Bronchial epithelial cell (primary cell): ENCODE measurements at regions not wholly inside any gene's neighbourhood (a gene's known extent, or its start where the extent isn't known, plus 50 kb on each side); places are given as distances from the start of the nearest gene placed in this dataset.

ENCODE experiments used
- DNase-seq: peaks from one replicate; pipeline ENCODE4 v3.0.0-alpha.2; 2010; ENCODE audit warnings: low read depth
- FAIRE-seq: peaks from 2 replicates; lab custom pipeline; 2011; peaks lifted over from hg19 to GRCh38; lab: Jason Lieb, UNC
- H3K27me3 ChIP-seq: 2 replicates; pipeline ENCODE4 v1.5.1; 2011; ENCODE audit warnings: low read length; ENCODE audit not compliant: control insufficient read depth, insufficient read depth
- H3K36me3 ChIP-seq: 2 replicates; pipeline ENCODE4 v1.5.1; 2011; ENCODE audit warnings: low read length; ENCODE audit not compliant: control insufficient read depth, insufficient read depth
- H3K4me3 ChIP-seq: 2 replicates; pipeline ENCODE4 v1.5.1; 2011; ENCODE audit warnings: mild to moderate bottlenecking, low read depth, low read length, control low read depth
- CTCF ChIP-seq: IDR thresholded peaks from 2 replicates; pipeline ENCODE4 v1.5.1; 2011; ENCODE audit warnings: mild to moderate bottlenecking, moderate library complexity, low read length, control low read depth, inconsistent platforms; ENCODE audit not compliant: insufficient read depth, severe bottlenecking

DNA sequence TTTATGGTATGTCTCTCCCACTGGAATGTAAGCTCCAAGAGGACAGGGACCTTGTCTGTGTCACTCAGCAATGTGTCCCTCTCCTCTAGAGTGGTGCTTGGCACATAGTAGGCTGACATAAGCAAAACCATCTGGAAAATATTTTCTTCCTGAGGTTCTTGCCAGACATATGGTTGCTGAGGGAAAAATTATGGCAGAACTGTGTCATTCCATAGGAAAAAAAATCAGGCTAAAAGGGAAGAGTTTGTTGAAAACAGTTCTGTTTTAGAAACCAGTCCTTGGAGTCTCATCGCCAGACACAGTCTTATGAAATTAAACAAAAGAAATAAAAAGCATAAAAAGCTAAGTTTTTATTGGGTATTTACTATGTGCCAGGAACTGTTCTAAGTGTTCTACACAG, 60.9 kb downstream of the RTL9 start:
- Histone ChIP-seq H3K4me3 (no peak overlapping the region), H3K36me3 (no peaks in the 10 kb centered on the region), H3K27me3 (no peaks in the 10 kb centered on the region)
- TF ChIP-seq CTCF, result no peak
- FAIRE-seq (no peak), DNase-seq (no peak)

DNA sequence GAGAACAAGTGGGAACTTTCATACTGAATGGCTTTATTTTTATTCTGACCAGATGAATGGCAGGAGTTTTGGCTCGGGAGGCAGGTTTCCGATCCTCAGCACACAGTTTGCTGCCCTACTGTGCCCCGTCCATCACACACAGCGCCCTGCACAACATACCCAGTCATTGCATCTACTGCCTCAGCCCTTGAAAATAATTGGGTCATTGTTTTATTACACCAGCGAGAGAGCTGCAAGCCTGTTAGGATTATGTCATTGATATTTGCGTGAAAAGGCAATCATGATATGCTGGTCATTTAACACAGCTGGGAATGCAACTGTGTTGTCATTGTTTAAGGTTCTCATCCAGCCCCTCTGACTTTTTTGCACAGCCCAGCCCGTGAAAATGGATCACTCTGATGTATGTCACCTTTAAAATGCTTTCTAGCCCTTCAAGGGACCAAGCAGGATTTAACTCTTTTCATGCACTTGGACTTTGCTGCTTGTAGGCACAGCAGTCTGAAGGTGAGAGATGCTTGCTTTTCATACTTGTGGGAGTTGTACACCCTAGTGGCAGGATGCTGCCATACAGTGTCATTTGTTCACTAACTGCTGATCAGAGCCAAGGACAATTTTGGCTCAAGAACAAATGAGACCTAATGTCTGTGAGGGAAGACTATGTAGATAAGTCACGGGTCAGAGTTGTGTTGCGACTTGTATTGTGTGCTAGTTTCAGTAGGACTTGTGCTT, 62.3 kb downstream of the RTL9 start:
- Histone ChIP-seq H3K4me3 (no peak overlapping the region), H3K36me3 (no peaks in the 10 kb centered on the region), H3K27me3 (no peaks in the 10 kb centered on the region)
- peak; percentile 28 for TF ChIP-seq CTCF
- no peak for DNase-seq
- FAIRE-seq, result peak; percentile 86

GRCh38 chrX:110421500-110422455, 63.1 kb downstream of the RTL9 start:
- FAIRE-seq, result peak; percentile 55
- DNase-seq, result peak; percentile 42
- no peak overlapping the region for H3K4me3 ChIP-seq
- H3K36me3 ChIP-seq, result no peaks in the 10 kb centered on the region
- TF ChIP-seq CTCF, result no peak
- no peaks in the 10 kb centered on the region for H3K27me3 ChIP-seq

DNA sequence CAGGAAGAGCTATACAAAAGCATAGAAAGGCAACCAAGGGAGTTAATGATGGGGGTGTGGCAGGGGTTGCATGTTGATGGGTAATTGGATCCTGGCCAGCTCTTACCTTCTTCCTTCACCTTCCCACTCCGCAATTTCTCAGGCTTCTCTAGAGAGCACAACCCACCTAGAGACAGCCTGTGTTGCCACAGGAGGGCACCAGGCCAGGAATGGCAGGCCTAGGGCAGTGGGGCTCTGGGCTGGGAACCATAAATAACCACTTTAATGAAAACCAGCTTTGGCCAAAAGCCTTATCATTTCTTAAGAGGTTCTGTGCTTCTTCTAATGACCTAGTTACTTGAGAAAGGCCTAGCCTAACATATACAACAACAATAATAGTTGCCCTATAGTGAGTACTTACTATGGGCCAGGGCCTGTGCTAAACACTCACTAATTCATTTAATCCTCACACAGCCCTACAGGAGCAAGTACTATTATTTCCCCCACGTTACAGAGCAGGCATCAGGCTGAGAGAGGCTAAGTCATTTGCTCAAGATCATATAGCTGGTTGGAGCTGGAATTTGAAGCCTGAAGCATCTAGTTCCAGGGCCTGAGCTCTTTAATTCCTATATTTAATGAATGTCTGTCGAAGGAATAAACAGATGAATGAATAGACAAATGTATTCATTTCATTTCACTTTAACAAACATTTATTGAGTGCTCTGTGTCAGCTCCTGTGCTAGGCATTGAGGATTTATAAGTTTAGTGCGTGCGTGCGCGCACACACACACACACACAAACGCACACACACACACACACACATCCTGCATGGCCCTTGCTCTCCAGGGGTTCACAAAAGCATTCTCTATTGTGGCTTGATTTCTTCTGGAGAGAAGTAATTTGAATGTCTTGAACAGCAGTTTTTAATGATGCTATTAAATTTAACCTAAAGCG, 66.8 kb downstream of the RTL9 start:
- FAIRE-seq, result no peak
- H3K27me3 ChIP-seq, result no peaks in the 10 kb centered on the region
- no peak overlapping the region for H3K4me3 ChIP-seq
- DNase-seq, result no peak
- no peaks in the 10 kb centered on the region for H3K36me3 ChIP-seq
- no peak for TF ChIP-seq CTCF

DNA sequence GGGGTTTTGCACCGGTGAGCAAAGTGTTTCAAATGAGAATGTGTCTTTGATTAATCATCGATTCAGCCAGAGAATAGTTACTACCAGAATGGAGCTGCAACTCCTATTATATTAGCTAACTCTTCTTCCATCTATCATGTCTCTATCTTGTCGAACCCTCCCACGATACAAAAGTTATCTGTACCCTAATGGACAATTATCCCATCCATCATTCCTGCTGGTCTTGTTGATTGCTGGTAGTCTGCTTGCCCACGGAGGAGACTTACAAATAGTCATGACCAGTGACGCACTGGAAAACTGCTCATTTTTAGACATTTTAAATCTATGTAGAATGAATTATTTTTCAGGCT, 67.5 kb downstream of the RTL9 start:
- H3K27me3 ChIP-seq, result no peaks in the 10 kb centered on the region
- no peak overlapping the region for H3K4me3 ChIP-seq
- TF ChIP-seq CTCF, result no peak
- no peaks in the 10 kb centered on the region for H3K36me3 ChIP-seq
- DNase-seq, result no peak
- FAIRE-seq, result no peak
